Epidermal melanocyte (primary cell): ENCODE measurements at regions not wholly inside any gene's neighbourhood (a gene's known extent, or its start where the extent isn't known, plus 50 kb on each side); places are given as distances from the start of the nearest gene placed in this dataset.
"Not testable (repeated sequence)": the region's sequence is repeated elsewhere in the genome, so short reads cannot be mapped to it uniquely, and the experiment has no call there.

Source experiments
- DNase-seq: peaks from one replicate; pipeline ENCODE4 v3.0.0; 2011; ENCODE audit warnings: low spot score; ENCODE audit not compliant: insufficient read length

DNA sequence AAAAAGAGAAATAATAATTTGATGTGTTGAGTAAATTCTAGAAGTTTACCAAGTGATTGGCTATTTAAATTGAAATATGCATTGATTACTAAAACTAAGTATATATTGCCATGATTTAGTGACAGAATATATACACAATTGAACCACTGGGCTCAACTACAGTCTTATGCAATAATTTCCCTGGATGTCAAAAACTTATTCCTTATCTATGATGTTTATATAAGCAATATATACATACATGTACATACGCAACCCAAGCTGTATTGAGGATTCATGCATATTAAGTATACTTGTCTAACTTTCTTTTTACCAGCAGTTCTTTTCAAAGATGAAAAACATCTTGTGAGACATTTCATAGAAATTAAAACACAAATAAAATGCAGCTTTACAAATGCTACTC, 165.8 kb downstream of the ZIC4 start:
- DNase-seq: no peak

GRCh38 chr3:147237991-147238390, 168.4 kb downstream of the ZIC4 start:
- DNase-seq: no peak

GRCh38 chr3:147231980-147232379, 174.4 kb downstream of the ZIC4 start:
- not testable (repeated sequence) for DNase-seq

GRCh38 chr3:147231111-147231510, 175.2 kb downstream of the ZIC4 start:
- DNase-seq: no peak

DNA sequence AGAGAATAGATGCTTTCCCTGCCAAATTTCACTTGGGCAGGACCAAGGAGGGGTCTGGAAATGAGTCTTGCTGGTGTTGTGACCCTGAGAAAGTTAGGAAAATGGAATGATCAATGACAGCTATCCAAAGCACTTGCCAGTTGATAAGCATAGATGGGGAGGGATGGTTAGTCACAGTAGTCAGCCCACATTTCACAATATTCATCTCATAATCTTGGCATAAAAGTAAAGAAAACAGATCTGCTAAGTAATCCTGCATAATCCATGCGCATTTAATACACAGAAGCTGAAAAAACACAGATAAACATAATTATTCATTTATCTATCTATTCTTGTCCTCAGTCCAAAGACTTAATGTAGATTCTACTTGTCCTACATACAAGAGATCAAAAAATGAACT, 184.1 kb downstream of the ZIC4 start:
- DNase-seq: no peak

DNA sequence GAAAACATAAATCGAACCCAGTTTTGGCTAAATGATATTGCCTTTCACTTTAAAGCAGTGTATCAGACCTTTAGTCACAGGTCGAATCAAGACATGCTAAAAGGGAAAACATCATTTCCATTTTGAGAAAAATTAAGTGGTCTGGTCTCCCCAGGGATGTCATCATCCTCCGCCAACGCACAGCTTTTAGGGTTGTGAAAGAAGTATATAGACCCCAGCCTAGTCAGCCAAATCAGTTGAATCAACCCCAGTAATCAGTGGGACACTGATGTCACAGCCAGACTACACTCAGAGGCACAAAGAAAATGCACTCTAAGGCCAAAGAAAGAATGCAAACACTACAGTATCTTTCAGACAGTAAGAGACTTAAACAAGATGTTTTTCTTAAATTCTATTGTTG, 187.4 kb downstream of the ZIC4 start:
- no peak for DNase-seq

GRCh38 chr3:147216143-147216673, 190.1 kb downstream of the ZIC4 start:
- DNase-seq: no peak

DNA sequence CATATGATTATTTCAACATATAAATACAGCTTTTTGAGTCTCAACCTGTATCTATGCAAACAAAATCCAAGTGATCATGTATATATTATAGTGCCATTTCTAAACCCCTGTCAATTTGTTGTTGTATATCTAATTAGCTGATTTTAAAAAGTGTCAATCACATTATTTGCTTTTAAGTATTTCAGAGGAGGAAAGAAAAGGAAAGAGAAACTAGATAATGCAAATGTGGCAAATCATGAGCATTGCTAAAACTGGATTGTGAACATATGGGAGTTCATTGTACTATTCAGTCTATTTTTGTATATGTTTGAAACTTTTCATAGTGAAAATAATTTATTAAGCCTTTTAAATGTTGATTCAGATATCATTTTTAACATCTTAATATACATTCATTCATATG, 190.7 kb downstream of the ZIC4 start:
- no peak for DNase-seq

DNA sequence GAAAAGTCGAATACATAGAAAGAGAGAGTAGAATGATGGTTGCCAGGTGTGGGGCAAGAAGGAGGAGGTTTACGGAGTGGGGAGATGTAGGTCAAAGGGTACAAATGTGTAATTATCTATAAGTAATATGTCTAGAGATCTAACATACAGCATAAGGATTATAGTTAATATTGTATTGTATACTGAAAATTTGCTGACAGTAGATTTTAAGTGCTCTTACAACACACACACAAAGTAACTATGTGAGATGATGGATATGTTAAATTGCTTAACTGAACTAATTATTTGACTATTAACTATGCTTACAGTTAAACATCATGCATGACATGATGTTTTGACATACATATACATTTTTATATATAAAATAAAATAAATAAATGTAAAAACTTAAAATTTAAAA, 192.7 kb downstream of the ZIC4 start:
- DNase-seq: no peak

DNA sequence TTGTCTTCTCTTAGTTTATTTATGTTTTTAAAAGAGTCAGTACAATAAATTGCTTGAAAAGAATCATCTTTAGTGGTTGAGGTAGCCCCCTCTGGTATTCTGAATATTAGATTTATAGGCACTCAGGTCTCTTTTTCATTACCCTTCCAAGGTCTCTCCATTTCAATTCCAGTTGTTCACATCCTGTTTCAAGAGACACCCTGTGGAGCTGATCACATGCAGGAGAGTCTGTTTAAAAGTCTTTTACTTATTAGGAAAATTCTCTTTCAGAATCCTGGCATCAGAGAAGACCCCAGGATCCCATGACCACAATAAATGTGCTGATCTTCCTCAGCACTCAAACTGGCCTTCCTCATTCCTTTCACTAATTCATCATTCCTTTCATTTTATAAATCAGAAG, 195.7 kb downstream of the ZIC4 start:
- no peak for DNase-seq

- DNase-seq: no peak
Observed at GRCh38 chr3:147201086-147201485, 205.3 kb downstream of the ZIC4 start.

GRCh38 chr3:147200545-147200944, 205.8 kb downstream of the ZIC4 start:
- DNase-seq: no peak

DNA sequence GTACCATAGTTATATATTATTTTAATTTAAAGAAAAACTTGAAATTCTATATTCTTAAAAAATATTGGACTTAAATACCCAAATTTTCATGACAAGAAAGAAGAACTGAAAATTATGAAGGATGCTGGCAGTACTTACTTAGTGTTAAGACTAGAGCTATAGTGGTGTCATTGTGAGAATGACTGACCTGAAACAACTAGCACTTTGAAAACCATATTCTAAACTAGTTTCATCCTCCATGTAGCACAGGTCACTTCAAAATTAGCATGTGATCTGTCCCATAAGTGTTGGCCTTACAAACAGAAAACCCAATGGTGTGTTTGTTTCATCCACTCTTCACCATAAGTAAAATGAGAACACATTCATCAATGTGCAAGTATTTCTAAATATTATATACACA, 208.6 kb downstream of the ZIC4 start:
- DNase-seq: no peak

DNA sequence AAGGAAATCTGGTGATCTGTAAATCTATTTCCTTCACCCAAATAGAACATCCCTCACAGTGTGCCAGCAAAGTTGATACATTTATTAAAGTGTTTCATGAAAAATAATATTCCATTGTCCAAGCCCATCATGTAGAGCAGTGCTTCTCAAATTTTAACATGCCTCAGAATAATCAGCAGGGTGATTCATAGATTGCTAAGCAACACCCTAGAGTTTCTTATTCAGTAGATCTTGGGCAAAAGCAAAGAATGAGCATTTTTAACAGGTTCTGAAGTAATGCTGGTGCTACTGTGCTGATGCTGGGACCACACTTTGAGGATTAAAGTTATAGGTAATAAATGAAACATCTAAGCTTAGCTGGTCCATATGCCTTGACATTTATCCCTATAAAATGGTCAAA, 210.5 kb downstream of the ZIC4 start:
- no peak for DNase-seq

DNA sequence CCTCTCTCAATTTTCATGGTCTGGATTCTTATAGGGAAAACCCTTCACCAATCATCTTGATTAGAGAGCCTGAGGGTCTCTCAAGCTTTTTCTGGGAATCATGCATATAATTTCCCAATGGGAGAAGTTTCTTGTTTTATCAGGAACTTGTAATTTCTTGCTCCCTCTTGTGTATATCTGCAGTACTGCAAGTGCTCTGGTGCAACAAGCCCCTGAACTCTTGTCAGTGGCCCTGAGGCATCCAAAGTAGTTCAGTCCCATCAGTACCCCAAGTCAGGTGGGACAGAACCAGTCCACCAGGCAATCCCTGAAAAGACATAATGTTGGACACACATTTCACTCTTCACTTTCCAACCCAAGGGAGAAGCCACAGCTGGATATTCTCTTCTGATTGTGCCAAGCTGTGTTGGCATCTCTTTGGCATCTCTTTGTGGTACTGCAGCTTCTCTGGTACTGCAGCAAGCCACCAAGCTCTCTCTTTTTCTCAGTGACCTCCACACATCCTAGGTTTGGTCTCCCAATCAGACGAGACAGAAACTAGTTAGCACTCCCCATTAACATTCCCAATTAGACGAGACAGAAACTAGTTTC, 214.5 kb downstream of the ZIC4 start:
- no peak for DNase-seq

DNA sequence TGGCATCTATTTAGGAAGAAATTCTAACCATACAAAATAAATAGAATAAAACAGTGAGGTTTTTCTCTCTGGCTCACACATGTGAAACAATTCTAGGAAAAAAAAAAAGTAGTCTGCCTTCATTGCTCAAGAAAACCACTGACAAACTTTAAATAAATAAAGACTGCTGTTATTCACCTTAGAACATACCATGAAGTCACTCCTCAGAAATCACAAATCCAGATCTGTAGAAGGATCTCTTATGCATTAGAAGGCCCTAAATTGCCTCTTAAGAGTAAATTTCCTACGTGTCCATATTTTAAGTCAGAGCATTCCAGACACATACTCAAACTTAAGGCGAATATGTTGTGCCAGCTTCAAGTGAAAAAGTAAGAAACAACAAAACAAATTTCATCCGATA, 217.3 kb downstream of the ZIC4 start:
- DNase-seq: no peak

DNA sequence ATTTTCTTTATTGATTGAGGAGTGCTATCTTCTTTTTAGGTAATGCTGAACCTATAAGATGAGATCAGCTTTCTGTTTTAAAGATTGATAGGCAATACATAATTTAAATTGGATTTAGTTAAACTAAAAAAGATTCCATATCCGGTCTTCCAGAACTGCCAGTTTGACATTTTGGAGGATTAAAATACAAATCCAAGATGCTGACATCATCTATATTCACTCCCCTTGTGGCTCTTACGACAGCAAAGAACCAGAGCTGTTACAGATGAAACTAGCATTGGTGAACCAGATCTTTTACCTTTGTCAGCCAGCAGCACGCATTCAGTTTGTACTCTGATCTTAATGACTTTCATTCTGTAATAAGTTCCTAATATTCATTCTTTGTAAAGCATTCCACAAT, 218.7 kb downstream of the ZIC4 start:
- DNase-seq: no peak

- DNase-seq: no peak
Observed at GRCh38 chr3:147185781-147186180, 220.6 kb downstream of the ZIC4 start.

- no peak for DNase-seq
Observed at GRCh38 chr3:147184794-147185193, 221.5 kb downstream of the ZIC4 start.

DNA sequence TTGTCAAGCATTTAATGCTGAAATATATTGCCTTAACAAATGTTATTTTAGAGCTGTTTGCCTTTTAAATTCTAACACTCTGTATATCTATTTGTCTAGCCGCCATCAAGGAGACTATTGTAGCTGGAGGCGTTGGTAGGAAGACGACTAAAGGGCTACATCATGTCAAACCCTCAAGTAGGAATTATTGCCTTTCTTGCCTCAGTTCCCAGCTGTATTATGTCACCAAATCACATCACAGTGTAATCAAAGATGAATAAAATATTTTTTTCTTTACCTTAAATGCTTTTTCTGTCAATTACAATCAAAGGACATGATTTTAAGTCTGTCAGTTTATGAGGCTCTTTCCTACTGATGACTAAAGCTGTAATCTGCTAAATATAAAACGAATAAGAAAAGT, 233.1 kb downstream of the ZIC4 start:
- no peak for DNase-seq

DNA sequence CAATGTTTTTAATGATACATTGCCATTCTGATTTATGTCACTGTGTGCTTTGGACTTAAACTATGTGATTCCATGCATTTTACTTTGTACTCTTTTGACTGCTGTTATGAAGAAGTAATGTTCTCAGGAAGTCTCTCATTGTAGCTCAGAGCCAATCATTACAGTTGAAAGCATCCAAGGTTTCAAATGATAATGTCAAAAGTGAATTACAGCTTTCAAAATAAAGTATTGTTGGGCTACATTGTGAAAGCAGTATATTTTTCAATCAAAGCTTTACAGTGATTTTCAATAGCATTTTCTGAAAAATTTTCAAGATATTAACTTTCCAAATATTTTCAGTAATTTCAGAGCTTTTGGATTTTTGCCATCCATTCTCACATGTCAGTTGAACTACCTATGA, 243.6 kb downstream of the ZIC4 start:
- DNase-seq: no peak

- no peak for DNase-seq
Observed at GRCh38 chr3:147161833-147162232, 244.5 kb downstream of the ZIC4 start.

GRCh38 chr3:147160984-147161383, 245.4 kb downstream of the ZIC4 start:
- no peak for DNase-seq

GRCh38 chr3:147159141-147159540, 247.2 kb downstream of the ZIC4 start:
- DNase-seq: no peak
